ENCODE measurements at regions not wholly inside any gene's neighbourhood (a gene's known extent, or its start where the extent isn't known, plus 50 kb on each side); places are given as distances from the start of the nearest gene placed in this dataset.

- TF ChIP-seq POLR2A (IDR thresholded peaks at IDR 0.05): no peak
- TF ChIP-seq, protein P1, sequence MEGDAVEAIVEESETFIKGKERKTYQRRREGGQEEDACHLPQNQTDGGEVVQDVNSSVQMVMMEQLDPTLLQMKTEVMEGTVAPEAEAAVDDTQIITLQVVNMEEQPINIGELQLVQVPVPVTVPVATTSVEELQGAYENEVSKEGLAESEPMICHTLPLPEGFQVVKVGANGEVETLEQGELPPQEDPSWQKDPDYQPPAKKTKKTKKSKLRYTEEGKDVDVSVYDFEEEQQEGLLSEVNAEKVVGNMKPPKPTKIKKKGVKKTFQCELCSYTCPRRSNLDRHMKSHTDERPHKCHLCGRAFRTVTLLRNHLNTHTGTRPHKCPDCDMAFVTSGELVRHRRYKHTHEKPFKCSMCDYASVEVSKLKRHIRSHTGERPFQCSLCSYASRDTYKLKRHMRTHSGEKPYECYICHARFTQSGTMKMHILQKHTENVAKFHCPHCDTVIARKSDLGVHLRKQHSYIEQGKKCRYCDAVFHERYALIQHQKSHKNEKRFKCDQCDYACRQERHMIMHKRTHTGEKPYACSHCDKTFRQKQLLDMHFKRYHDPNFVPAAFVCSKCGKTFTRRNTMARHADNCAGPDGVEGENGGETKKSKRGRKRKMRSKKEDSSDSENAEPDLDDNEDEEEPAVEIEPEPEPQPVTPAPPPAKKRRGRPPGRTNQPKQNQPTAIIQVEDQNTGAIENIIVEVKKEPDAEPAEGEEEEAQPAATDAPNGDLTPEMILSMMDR (IDR thresholded peaks at IDR 0.05): no peak
These were observed 628.0 kb downstream of the TMEM114 start for GRCh38 chr16:7962091-7962879.
